Right lobe of liver (tissue), 6 donors: ENCODE measurements at regions not wholly inside any gene's neighbourhood (a gene's known extent, or its start where the extent isn't known, plus 50 kb on each side); places are given as distances from the start of the nearest gene placed in this dataset.

ENCODE experiments used
- ATAC-seq, 4 donors: fragments of 200-7000 bp; cut with Tn5 transposase; one replicate each; pipeline ENCODE4 v1.9.1; 2020; ENCODE audit warnings: mild to moderate bottlenecking in 4 of 4, moderate library complexity in 4 of 4
- DNase-seq, 3 donors: peaks; one replicate each; pipeline ENCODE4 v3.0.0-alpha.2; 2020
- H3K27ac ChIP-seq, 3 donors: fragments of 200-600 bp; one replicate each; pipeline ENCODE4 v1.8.0; 2022
- H3K27me3 ChIP-seq, 2 donors: fragments of 200-600 bp; one replicate each; pipeline ENCODE4 v1.8.0; 2022
- H3K36me3 ChIP-seq, 4 donors: fragments of 200-600 bp; sonication (generic) in 1 of 4; one replicate each; pipeline versions ENCODE4 v1.5.1 to v1.8.0; 2017 to 2022; ENCODE audit warnings: control low read depth in 1 of 4
- H3K4me1 ChIP-seq, 4 donors: fragments of 200-600 bp; sonication (generic) in 1 of 4; one replicate each; pipeline versions ENCODE4 v1.5.1 to v1.8.0; 2017 to 2022; ENCODE audit warnings: control low read depth in 1 of 4
- H3K4me3 ChIP-seq, 3 donors: fragments of 200-600 bp; one replicate each; pipeline ENCODE4 v1.8.0; 2022
- H3K9me3 ChIP-seq, 4 donors: fragments of 200-600 bp; sonication (generic) in 1 of 4; one replicate each; pipeline versions ENCODE4 v1.5.1 to v1.8.0; 2017 to 2022; ENCODE audit warnings: control low read depth in 1 of 4
- CTCF ChIP-seq, 4 donors: fragments of 200-600 bp in 3 of 4; fragments of 450-650 bp in 1 of 4; IDR thresholded peaks; one replicate each; pipeline versions ENCODE4 v1.5.1 to v1.8.0; 2016 to 2022; ENCODE audit warnings: antibody characterized with exemption in 4 of 4, mild to moderate bottlenecking in 2 of 4
- POLR2A ChIP-seq: fragments of 450-650 bp; IDR thresholded peaks from one replicate; pipeline ENCODE4 v1.6.1; 2017; ENCODE audit warnings: antibody characterized with exemption, mild to moderate bottlenecking
- WGBS: methylation state at CpG from one replicate; pipeline ENCODE4 v1.1.6; 2018; ENCODE audit warnings: low coverage, low lambda C conversion rate; ENCODE audit not compliant: insufficient coverage; ENCODE audit errors: missing lambda C conversion rate; 5-methylcytosine and 5-hydroxymethylcytosine counted together
- intact Hi-C, 2 donors: fragments of 100-400 bp; cut with DNase I; formaldehyde crosslinking; loops; one replicate each; pipeline versions ENCODE4 v1.11.2 to v1.14.1; 2022
- donor health status: DM: no; HTN: yes; CAD: no.
- donor health status: DM: no; HTN: no; CAD: no.
- donor health status: DM: no; HTN: no; CAD: no.
- donor health status: DM: no; HTN: yes; CAD: no.
- donor health status: DM: no; HTN: yes; CAD: no.

DNA sequence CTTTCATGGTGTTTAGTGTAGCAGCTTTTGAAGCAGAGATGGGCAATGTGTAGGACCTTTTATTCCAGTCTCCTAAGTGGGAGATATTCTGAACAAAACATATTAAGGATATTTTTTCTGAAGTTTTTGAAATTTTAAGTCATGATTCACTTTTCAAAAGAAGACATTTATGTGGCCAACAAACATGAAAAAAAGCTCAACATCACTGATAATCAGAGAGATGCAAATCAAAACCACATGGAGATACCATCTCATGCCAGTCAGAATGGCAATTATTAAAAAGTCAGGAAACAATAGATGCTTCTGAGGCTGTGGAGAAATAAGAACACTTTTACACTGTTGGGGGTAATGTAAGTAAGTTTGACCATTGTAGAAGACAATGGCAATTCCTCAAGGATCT, 76.0 kb downstream of the FAT4 start:
- TF ChIP-seq POLR2A = no peak
- TF ChIP-seq CTCF (IDR thresholded peaks at IDR 0.05) = no peak
- intact Hi-C loops = no loop called here
- Histone ChIP-seq H3K9me3 (no peaks in the 10 kb centered on the region), H3K27me3 (no peaks in the 10 kb centered on the region), H3K4me1 (no peaks in the 10 kb centered on the region), H3K4me3 (no peak overlapping the region), H3K36me3 (no peaks in the 10 kb centered on the region), H3K27ac (no peak overlapping the region)
- ATAC-seq = no peak
- DNase-seq = no peak

- DNase-seq (no peak), ATAC-seq (no peak)
- Histone ChIP-seq H3K36me3 (no peaks in the 10 kb centered on the region), H3K27me3 (no peaks in the 10 kb centered on the region), H3K27ac (no peak overlapping the region), H3K9me3 (no peaks in the 10 kb centered on the region), H3K4me1 (no peaks in the 10 kb centered on the region), H3K4me3 (no peak overlapping the region)
- intact Hi-C loops = no loop called here
- 47% methylated on average over 1 of the region's 1 CpG for WGBS
- no peak for TF ChIP-seq POLR2A
- no peak for TF ChIP-seq CTCF (IDR thresholded peaks at IDR 0.05)
These were observed 77.9 kb downstream of the FAT4 start for GRCh38 chr4:125392694-125393093.

DNA sequence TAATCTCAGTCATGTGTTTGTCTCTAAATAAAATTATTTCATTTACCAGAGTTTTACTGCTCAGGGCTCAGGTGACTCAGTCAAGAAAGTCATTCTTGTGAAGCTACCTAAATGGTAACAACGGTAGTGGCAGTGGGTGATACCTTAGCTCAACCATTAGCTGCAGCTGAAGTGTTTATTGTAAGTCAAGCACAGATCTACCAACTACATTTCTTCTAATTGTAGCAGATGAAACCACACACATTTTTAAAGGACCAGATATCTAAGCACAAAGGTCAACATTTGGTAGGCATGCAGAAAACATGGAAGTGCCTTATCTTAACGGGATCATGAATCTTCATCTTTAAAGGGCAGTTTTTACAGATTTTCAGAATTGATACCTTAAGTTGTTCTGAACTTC, 79.1 kb downstream of the FAT4 start:
- ATAC-seq (no peak), DNase-seq (no peak)
- Histone ChIP-seq H3K4me1 (no peaks in the 10 kb centered on the region), H3K27ac (no peak overlapping the region), H3K9me3 (no peaks in the 10 kb centered on the region), H3K27me3 (no peaks in the 10 kb centered on the region), H3K36me3 (no peaks in the 10 kb centered on the region), H3K4me3 (no peak overlapping the region)
- TF ChIP-seq CTCF (IDR thresholded peaks at IDR 0.05) (no peak), POLR2A (no peak)
- intact Hi-C loops = no loop called here
- WGBS = 49% methylated on average over 2 of the region's 2 CpGs

DNA sequence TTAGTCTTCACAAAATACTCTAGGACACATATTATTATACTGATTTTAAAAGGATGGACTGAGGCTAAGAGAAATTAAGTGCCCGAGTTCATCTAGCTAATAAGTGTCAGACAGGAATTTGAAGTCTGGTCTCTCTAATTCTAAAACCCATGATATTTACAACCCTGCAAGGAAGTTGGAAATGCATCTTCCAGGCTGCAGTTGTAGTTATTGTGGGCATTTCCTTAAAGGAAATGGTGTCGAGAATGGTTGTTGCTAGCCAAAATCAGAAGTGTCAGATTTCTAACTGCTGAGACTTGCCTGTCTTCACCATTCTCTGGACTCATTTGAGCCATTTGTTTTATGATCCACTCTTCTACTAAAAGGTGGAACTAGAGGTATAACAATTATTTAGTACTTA, 82.5 kb downstream of the FAT4 start:
- no peaks in the 10 kb centered on the region for H3K27me3 ChIP-seq
- no peaks in the 10 kb centered on the region for H3K36me3 ChIP-seq
- ATAC-seq (peak in 2 of 4 donors; percentile 23 to 27), DNase-seq (no peak)
- WGBS = 26% methylated on average over 2 of the region's 2 CpGs
- intact Hi-C loops = no loop called here
- no peak for TF ChIP-seq CTCF (IDR thresholded peaks at IDR 0.05)
- no peak for TF ChIP-seq POLR2A
- H3K9me3 ChIP-seq = no peaks in the 10 kb centered on the region
- H3K4me1 ChIP-seq = no peaks in the 10 kb centered on the region
- H3K4me3 ChIP-seq = no peak overlapping the region
- no peak overlapping the region for H3K27ac ChIP-seq

DNA sequence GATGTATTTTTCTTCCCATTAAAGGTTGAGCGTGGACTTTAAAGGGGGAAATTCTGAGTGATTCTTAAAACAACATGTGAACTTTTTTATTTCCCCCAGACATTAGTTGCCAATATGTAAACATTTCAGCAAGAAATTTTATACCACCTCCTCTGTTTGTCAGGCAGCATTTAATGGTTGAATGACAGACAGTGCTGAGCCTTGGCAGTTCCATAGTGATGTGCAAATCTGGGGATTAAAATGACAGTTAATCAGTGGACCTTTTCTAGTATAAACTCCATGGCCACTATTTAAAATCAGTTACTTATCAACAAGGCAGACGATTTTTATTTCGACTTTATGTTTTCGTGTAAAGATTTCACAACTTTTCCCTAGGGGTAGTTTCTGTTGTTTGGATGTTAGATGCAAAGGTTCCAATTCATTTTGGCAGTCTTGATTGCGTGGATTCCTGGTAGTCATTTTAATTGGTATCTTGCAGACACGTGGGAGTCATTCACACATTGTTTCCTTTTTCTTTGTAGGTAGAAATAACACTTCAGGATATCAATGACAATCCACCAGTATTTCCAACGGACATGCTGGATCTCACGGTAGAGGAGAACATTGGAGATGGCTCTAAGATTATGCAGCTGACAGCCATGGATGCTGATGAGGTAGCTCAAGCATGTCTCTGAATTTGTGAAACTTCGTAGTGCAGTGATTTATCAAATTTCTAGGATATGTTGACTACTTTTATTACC, 83.7 kb downstream of the FAT4 start:
- ATAC-seq = no peak
- Histone ChIP-seq H3K9me3 (no peaks in the 10 kb centered on the region), H3K4me3 (no peak overlapping the region), H3K27ac (no peak overlapping the region), H3K36me3 (no peaks in the 10 kb centered on the region), H3K4me1 (no peaks in the 10 kb centered on the region), H3K27me3 (no peaks in the 10 kb centered on the region)
- WGBS = 69% methylated on average over 9 of the region's 9 CpGs
- TF ChIP-seq POLR2A (no peak), CTCF (IDR thresholded peaks at IDR 0.05) (no peak)
- intact Hi-C loops = no loop called here
- DNase-seq = no peak
